ENCODE measurements at regions not wholly inside any gene's neighbourhood (a gene's known extent, or its start where the extent isn't known, plus 50 kb on each side); places are given as distances from the start of the nearest gene placed in this dataset.
"Not testable (repeated sequence)": the region's sequence is repeated elsewhere in the genome, so short reads cannot be mapped to it uniquely, and the experiment has no call there.

- peak; percentile 72 for DNase-seq (ENCODE audit: low spot score)
These were observed 53.9 kb downstream of the OTOR start for GRCh38 chr20:16801919-16802651.

GRCh38 chr20:16802652-16802935, 54.4 kb downstream of the OTOR start:
- no peak for DNase-seq (ENCODE audit: low spot score)

- peak; percentile 63 for DNase-seq (ENCODE audit: low spot score)
These were observed 56.0 kb downstream of the OTOR start for GRCh38 chr20:16803965-16804792.

GRCh38 chr20:16804793-16805187, 56.6 kb downstream of the OTOR start:
- no peak for DNase-seq (ENCODE audit: low spot score)

GRCh38 chr20:16806061-16806460, 57.9 kb downstream of the OTOR start:
- DNase-seq (ENCODE audit: low spot score): no peak

- DNase-seq (ENCODE audit: low spot score): no peak
These were observed 58.7 kb downstream of the OTOR start for GRCh38 chr20:16806886-16807285.

GRCh38 chr20:16808796-16809195, 60.6 kb downstream of the OTOR start:
- DNase-seq (ENCODE audit: low spot score): no peak

GRCh38 chr20:16810216-16810615, 62.1 kb downstream of the OTOR start:
- DNase-seq (ENCODE audit: low spot score): no peak

GRCh38 chr20:16816192-16816591, 68.0 kb downstream of the OTOR start:
- DNase-seq (ENCODE audit: low spot score): no peak

GRCh38 chr20:16819483-16819882, 71.3 kb downstream of the OTOR start:
- DNase-seq (ENCODE audit: low spot score): no peak

- DNase-seq (ENCODE audit: low spot score): peak; percentile 63
These were observed 73.3 kb downstream of the OTOR start for GRCh38 chr20:16821211-16822089.

GRCh38 chr20:16824664-16825063, 76.5 kb downstream of the OTOR start:
- no peak for DNase-seq (ENCODE audit: low spot score)

- DNase-seq (ENCODE audit: low spot score): no peak
These were observed 80.6 kb downstream of the OTOR start for GRCh38 chr20:16828666-16829305.

- DNase-seq (ENCODE audit: low spot score): not testable (repeated sequence)
These were observed 87.5 kb downstream of the OTOR start for GRCh38 chr20:16835690-16836089.

- DNase-seq (ENCODE audit: low spot score): no peak
These were observed 94.4 kb downstream of the OTOR start for GRCh38 chr20:16842486-16843120.

GRCh38 chr20:16844406-16844805, 96.2 kb downstream of the OTOR start:
- no peak for DNase-seq (ENCODE audit: low spot score)

GRCh38 chr20:16846006-16846405, 97.8 kb downstream of the OTOR start:
- DNase-seq (ENCODE audit: low spot score): no peak

- DNase-seq (ENCODE audit: low spot score): no peak
These were observed 99.9 kb downstream of the OTOR start for GRCh38 chr20:16848061-16848460.

- no peak for DNase-seq (ENCODE audit: low spot score)
These were observed 100.4 kb downstream of the OTOR start for GRCh38 chr20:16848526-16848925.

- DNase-seq (ENCODE audit: low spot score): no peak
These were observed 112.8 kb downstream of the OTOR start for GRCh38 chr20:16860914-16861313.

GRCh38 chr20:16861708-16862107, 113.5 kb downstream of the OTOR start:
- DNase-seq (ENCODE audit: low spot score): no peak

GRCh38 chr20:16863303-16863702, 115.1 kb downstream of the OTOR start:
- DNase-seq (ENCODE audit: low spot score): no peak

Data from RKO (cell line).